HUES6 (cell line): ENCODE measurements at regions not wholly inside any gene's neighbourhood (a gene's known extent, or its start where the extent isn't known, plus 50 kb on each side); places are given as distances from the start of the nearest gene placed in this dataset.

Source experiments
- H3K27ac ChIP-seq: 2 replicates; pipeline ENCODE4 v1.7.0; 2013; ENCODE audit warnings: low read depth, mild to moderate bottlenecking, low read length, inconsistent platforms
- H3K27me3 ChIP-seq: 2 replicates; pipeline ENCODE4 v1.6.1; 2013; ENCODE audit warnings: low read length; ENCODE audit not compliant: control insufficient read depth, insufficient read depth
- H3K36me3 ChIP-seq: 2 replicates; pipeline ENCODE4 v1.6.1; 2013; ENCODE audit warnings: low read length; ENCODE audit not compliant: control insufficient read depth, insufficient read depth
- H3K4me1 ChIP-seq: 2 replicates; pipeline ENCODE4 v1.6.1; 2013; ENCODE audit warnings: low read length; ENCODE audit not compliant: control insufficient read depth, insufficient read depth
- H3K4me3 ChIP-seq: 2 replicates; pipeline ENCODE4 v1.5.1; 2013; ENCODE audit warnings: low read depth, low read length
- H3K9ac ChIP-seq: one replicate; pipeline ENCODE4 v1.6.1; 2013; ENCODE audit warnings: mild to moderate bottlenecking, low read length
- H3K9me3 ChIP-seq: 2 replicates; pipeline ENCODE4 v1.6.1; 2013; ENCODE audit warnings: low read depth, low read length; ENCODE audit not compliant: control insufficient read depth, insufficient read depth

GRCh38 chr22:48934446-48934845, 893.2 kb downstream of the BRD1 start:
- Histone ChIP-seq H3K9me3 (peaks cover 27% of the 10 kb centered on the region), H3K4me1 (no peaks in the 10 kb centered on the region), H3K4me3 (no peak overlapping the region), H3K9ac (no peak overlapping the region), H3K27ac (no peak overlapping the region), H3K36me3 (no peaks in the 10 kb centered on the region), H3K27me3 (no peaks in the 10 kb centered on the region)

- no peak overlapping the region for H3K9ac ChIP-seq
- no peak overlapping the region for H3K27ac ChIP-seq
- H3K4me3 ChIP-seq = no peak overlapping the region
- H3K9me3 ChIP-seq = peaks cover 19% of the 10 kb centered on the region
- H3K4me1 ChIP-seq = no peaks in the 10 kb centered on the region
- H3K27me3 ChIP-seq = peaks cover 3% of the 10 kb centered on the region; the same call in 1 of the 2 replicates
- H3K36me3 ChIP-seq = no peaks in the 10 kb centered on the region
These were observed 896.2 kb downstream of the BRD1 start for GRCh38 chr22:48931452-48931851.

GRCh38 chr22:48929276-48929790, 898.3 kb downstream of the BRD1 start:
- Histone ChIP-seq H3K9me3 (peaks cover 8% of the 10 kb centered on the region), H3K9ac (no peak overlapping the region), H3K4me3 (no peak overlapping the region), H3K36me3 (no peaks in the 10 kb centered on the region), H3K27ac (no peak overlapping the region), H3K27me3 (peaks cover 3% of the 10 kb centered on the region; the same call in 1 of the 2 replicates), H3K4me1 (no peaks in the 10 kb centered on the region)

GRCh38 chr22:48927591-48927990, 900.1 kb downstream of the BRD1 start:
- H3K36me3 ChIP-seq = no peaks in the 10 kb centered on the region
- no peak overlapping the region for H3K4me3 ChIP-seq
- H3K27me3 ChIP-seq = peaks cover 3% of the 10 kb centered on the region; the same call in 1 of the 2 replicates
- no peak overlapping the region for H3K9ac ChIP-seq
- H3K27ac ChIP-seq = no peak overlapping the region
- H3K9me3 ChIP-seq = peaks cover 4% of the 10 kb centered on the region
- no peaks in the 10 kb centered on the region for H3K4me1 ChIP-seq

GRCh38 chr22:48926643-48927042, 901.0 kb downstream of the BRD1 start:
- no peak overlapping the region for H3K4me3 ChIP-seq
- H3K9ac ChIP-seq = no peak overlapping the region
- no peaks in the 10 kb centered on the region for H3K9me3 ChIP-seq
- no peak overlapping the region for H3K27ac ChIP-seq
- no peaks in the 10 kb centered on the region for H3K36me3 ChIP-seq
- no peaks in the 10 kb centered on the region for H3K4me1 ChIP-seq
- H3K27me3 ChIP-seq = peaks cover 3% of the 10 kb centered on the region; the same call in 1 of the 2 replicates

- Histone ChIP-seq H3K9ac (no peak overlapping the region), H3K36me3 (no peaks in the 10 kb centered on the region), H3K4me3 (no peak overlapping the region), H3K4me1 (no peaks in the 10 kb centered on the region), H3K9me3 (no peaks in the 10 kb centered on the region), H3K27me3 (peaks cover 3% of the 10 kb centered on the region; the same call in 1 of the 2 replicates), H3K27ac (no peak overlapping the region)
These were observed 901.5 kb downstream of the BRD1 start for GRCh38 chr22:48926136-48926535.

GRCh38 chr22:48925450-48925849, 902.2 kb downstream of the BRD1 start:
- Histone ChIP-seq H3K36me3 (no peaks in the 10 kb centered on the region), H3K9me3 (no peaks in the 10 kb centered on the region), H3K4me3 (no peak overlapping the region), H3K4me1 (no peaks in the 10 kb centered on the region), H3K9ac (no peak overlapping the region), H3K27me3 (peaks cover 3% of the 10 kb centered on the region; the same call in 1 of the 2 replicates), H3K27ac (no peak overlapping the region)

GRCh38 chr22:48923996-48924395, 903.7 kb downstream of the BRD1 start:
- Histone ChIP-seq H3K4me3 (no peak overlapping the region), H3K9ac (no peak overlapping the region), H3K27me3 (peaks cover 2% of the 10 kb centered on the region; the same call in 1 of the 2 replicates), H3K36me3 (no peaks in the 10 kb centered on the region), H3K27ac (no peak overlapping the region), H3K4me1 (no peaks in the 10 kb centered on the region), H3K9me3 (no peaks in the 10 kb centered on the region)

- H3K4me3 ChIP-seq = no peak overlapping the region
- no peak overlapping the region for H3K27ac ChIP-seq
- H3K4me1 ChIP-seq = no peaks in the 10 kb centered on the region; the same call in 1 of the 2 replicates
- no peak overlapping the region for H3K9ac ChIP-seq
- no peaks in the 10 kb centered on the region for H3K36me3 ChIP-seq
- no peaks in the 10 kb centered on the region for H3K9me3 ChIP-seq
- H3K27me3 ChIP-seq = no peaks in the 10 kb centered on the region
These were observed 904.4 kb downstream of the BRD1 start for GRCh38 chr22:48923165-48923865.

GRCh38 chr22:48921411-48921903, 906.2 kb downstream of the BRD1 start:
- Histone ChIP-seq H3K36me3 (no peaks in the 10 kb centered on the region), H3K27me3 (no peaks in the 10 kb centered on the region), H3K9ac (no peak overlapping the region), H3K4me3 (no peak overlapping the region), H3K4me1 (no peaks in the 10 kb centered on the region; the same call in 1 of the 2 replicates), H3K27ac (no peak overlapping the region), H3K9me3 (peaks cover 9% of the 10 kb centered on the region)

GRCh38 chr22:48920776-48921241, 906.9 kb downstream of the BRD1 start:
- Histone ChIP-seq H3K36me3 (no peaks in the 10 kb centered on the region), H3K27me3 (no peaks in the 10 kb centered on the region), H3K4me3 (no peak overlapping the region), H3K9ac (no peak overlapping the region), H3K27ac (no peak overlapping the region), H3K9me3 (peaks cover 13% of the 10 kb centered on the region), H3K4me1 (no peaks in the 10 kb centered on the region; the same call in 1 of the 2 replicates)
